NCI-H526 treated with DMSO at 0.1 percent for 48 hours (cell line): ENCODE measurements at regions not wholly inside any gene's neighbourhood (a gene's known extent, or its start where the extent isn't known, plus 50 kb on each side); places are given as distances from the start of the nearest gene placed in this dataset.
"Not testable (repeated sequence)": the region's sequence is repeated elsewhere in the genome, so short reads cannot be mapped to it uniquely, and the experiment has no call there.

ENCODE experiments used
- DNase-seq: peaks from one replicate; lab custom pipeline; 2025; lab: John Stamatoyannopoulos, UW

DNA sequence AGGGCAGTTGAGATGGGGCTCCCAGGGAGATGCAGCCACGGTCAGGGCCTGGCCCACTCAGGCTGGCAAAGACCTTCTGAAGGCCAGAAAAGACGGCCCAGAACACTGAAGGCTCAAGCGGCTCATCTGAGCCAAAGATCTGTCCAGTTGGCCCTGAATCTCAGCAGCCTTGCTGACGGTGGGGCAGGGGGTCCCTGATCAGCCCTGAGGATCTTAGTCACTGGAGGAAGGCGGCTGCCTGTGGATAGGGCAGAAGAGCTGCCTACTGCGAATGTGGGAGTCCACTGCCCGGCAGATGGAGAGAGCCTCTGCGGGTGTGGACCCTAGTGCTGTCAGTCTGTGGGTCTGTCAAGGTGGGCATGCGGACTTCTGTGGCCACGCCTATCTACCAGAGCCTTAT lies 1738.2 kb downstream of the TP53TG3F start:
- DNase-seq: no peak

DNA sequence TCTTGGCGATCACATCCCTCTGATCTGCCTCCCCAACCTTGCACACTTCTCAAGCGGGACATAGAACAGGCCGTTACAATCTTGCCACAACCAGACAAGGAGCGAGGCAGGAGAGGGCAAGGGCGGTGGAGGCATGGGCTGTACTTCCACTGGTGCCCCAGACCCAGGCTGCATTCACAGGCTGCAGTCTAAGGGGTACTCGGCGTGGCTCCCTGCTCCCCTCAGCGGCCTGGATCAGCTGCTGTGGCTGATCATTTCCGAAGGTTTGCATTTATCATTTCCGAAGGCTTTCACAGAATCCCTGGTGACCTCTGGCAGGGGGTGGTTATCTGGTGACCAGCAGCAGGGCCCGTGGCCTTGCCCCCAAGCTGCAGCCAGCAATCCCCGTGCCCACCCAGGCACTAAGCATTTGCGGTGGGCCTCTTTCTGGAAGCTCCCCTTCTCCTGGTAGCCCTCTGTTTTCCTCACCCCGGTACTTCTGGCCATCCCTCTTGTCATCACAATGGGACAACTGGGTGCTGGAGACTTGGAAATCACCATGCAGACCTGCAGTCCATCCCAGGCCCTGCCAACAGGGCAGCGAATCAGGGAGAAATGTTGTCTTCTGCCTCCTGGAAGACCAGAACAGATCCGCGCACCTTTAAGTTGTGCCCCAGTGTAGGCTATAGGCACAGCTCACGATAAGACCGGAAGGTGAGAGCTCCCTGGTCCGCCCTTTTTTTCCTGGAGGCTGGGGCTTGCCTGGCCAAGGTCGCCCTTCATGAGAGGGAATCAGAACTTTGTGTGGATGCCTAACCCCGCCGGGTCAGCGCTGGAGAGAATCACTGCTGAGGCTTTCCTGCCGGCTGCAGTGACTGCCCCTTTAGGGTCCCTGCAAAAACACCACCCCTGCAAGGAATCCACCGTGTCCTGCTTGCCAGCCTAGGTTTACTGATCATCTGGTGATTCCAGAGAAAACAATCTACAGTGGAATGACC lies 1739.1 kb downstream of the TP53TG3F start:
- no peak for DNase-seq

- no peak for DNase-seq
These were observed 1741.2 kb downstream of the TP53TG3F start for GRCh38 chr16:35200662-35201061.

GRCh38 chr16:35201151-35201550 lies 1741.7 kb downstream of the TP53TG3F start:
- no peak for DNase-seq

DNA sequence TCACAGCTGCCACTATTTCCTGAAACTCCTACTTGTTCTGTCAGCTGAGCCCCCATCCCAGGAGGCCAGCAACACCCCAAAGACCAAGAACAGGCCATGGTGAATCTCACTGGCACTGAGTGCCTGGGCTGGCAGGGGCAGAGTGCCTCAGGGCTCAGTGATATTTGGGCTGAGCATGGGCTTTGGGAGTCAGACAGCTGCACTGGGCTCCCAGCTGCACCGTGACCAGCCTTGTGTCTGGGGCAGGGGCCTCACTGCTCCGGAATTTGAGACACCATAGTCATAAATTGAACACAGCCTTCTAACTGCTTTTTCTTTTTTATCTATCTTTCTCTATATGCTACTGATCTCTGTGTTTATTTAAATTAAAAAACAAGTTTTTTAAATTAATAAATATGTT lies 1744.2 kb downstream of the TP53TG3F start:
- DNase-seq: no peak

DNA sequence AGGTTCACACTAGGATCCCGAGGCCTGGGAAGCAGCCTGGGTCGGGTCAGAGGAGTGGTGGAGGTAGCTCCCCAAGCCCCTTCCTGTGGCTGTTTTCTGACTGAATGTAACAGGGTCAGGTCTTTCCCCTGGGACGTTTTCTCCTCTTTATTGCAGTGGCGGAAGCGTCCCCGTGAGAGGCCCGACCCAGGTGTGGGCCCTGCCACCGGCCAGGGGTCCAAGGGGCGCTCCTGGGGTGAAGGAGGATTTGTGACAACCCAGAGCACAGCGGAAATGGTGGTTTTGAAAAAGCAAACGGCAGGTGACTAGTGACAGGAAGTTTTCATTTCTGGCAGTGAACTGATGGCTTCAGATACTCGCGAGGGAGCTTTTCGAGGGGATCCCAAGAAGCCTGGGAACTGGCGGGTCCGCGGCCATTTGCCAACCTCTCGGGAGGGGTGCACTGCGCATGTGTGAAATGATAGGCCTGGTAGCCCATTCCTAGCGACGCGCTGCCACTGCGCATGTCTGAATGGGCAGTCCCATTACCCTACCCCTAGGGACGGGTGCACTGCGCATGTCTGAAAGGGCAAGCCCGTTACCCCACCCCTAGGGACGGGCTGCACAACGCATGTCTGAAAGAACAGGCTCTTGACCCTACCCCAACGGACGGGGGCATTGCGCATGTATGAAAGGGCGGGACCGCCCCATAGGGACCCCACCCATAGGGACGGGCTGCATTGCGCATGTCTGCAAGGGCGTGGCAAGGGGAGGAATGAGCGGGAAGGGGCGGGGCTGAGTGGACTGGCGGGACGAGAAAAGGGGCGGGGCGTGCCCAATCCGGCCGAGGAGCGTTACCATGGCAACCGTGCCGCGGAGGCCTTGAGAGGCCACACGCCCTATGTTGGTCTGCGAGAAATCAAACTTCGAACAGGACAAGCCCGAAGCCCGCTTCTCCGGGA lies 1747.9 kb downstream of the TP53TG3F start:
- DNase-seq: no peak

DNA sequence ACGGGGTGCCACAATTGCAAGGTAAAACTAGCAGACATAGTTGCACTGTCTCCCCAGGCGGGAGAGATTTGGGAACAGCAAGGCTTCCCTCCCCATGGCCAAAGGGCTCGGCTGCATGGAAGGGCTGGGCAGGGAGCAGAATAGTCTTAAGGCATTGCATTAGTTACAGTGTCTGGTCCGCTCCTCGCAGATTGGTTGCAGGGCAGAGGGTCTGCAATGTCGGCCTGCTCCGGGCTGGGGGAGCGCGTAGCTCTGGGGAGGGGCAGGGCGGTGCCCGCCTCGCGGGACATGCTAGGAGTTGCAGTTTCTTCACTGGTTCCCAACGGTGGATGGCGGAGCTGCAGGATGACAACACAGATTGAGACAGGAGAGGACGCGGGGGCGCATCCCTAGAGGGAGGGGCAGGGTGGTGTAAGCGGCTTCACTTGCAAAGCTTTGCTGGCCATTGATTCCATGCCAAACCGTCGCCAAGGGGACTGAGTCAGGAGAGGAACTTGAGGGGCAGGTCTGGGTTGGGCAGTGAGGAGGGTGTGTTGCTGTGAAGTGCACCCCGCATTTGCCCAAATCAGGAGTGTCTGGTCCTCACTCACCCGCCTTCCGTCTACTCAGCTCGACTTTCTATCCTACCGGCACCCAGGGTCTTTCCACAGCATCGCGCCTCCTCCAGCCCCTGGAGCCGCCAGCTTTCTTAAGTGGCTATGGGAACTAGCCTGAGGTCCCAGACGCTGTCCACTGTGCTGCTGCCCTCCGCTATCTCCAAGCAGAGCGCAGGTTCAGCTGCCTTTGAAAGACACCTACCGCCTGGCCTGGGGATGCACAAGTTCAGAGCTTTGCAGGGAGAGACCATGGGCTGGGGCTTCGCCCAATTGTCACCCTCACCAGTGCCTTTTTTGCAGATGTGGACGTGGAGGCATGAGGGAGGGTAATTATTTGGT lies 1748.9 kb downstream of the TP53TG3F start:
- no peak for DNase-seq

GRCh38 chr16:35210681-35211433 lies 1751.4 kb downstream of the TP53TG3F start:
- DNase-seq: no peak

GRCh38 chr16:35214840-35215239 lies 1755.4 kb downstream of the TP53TG3F start:
- DNase-seq: no peak

DNA sequence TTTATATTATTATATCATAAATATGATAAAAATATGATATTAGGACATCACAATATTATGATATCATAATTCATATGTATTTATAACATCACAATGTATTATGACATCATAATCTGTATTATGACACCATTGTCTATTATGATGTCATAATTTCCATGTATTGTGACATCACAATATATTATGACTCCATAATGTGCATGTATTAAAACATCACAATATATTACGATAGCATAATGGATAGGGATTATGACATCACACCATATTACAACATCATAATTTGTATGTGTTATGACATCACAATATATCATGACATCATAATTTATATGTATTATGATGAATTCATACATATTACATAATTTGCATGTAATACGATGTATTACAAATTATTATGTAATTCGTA lies 1755.9 kb downstream of the TP53TG3F start:
- DNase-seq: no peak

- DNase-seq: not testable (repeated sequence)
These were observed 1756.8 kb downstream of the TP53TG3F start for GRCh38 chr16:35216261-35216660.

- DNase-seq: no peak
These were observed 1762.2 kb downstream of the TP53TG3F start for GRCh38 chr16:35221482-35222185.

GRCh38 chr16:35234679-35235078 lies 1775.3 kb downstream of the TP53TG3F start:
- no peak for DNase-seq

DNA sequence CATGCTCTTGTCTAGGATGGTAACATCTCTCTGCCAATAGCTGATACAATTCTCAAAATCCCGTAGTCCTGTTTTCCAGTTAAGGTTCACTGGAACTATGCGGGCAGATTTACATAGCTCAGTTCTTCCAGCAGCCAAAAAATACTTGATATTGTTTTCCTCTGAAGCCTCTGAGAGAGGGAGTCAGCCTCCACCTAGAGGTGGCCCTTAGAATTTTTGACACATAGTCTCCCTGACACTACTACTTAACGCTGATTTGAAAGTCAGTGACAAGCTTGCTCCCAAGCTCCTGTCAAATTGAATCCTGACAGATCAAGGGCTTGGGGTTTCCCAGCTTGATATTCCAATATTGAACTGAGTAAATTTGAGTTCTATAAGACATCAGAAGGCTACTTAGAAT lies 1780.1 kb downstream of the TP53TG3F start:
- DNase-seq: no peak

GRCh38 chr16:35249051-35249450 lies 1789.6 kb downstream of the TP53TG3F start:
- no peak for DNase-seq

DNA sequence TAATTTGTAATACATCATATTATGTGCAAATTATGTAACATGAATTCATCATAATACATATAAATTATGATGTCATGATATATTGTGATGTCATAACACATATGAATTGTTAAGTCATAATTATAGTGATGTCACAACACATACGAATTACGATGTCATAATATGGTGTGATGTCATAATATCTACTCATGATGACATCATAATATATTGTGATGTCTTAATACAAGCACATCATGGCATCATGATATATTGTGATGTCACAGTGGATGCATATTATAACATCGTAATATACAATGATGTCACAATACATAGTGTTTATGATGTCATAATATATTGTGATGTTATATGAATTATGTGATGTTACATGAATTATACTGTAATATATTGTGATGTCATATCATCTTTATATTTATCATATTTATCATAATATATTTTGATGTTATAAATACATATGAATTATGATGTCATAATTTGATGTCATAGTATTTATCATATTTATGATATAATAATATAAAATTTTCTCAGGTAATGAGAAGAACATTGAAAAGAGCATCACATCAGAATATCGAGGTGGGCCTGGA lies 1793.0 kb downstream of the TP53TG3F start:
- DNase-seq: no peak

- no peak for DNase-seq
These were observed 1795.9 kb downstream of the TP53TG3F start for GRCh38 chr16:35255186-35255803.

DNA sequence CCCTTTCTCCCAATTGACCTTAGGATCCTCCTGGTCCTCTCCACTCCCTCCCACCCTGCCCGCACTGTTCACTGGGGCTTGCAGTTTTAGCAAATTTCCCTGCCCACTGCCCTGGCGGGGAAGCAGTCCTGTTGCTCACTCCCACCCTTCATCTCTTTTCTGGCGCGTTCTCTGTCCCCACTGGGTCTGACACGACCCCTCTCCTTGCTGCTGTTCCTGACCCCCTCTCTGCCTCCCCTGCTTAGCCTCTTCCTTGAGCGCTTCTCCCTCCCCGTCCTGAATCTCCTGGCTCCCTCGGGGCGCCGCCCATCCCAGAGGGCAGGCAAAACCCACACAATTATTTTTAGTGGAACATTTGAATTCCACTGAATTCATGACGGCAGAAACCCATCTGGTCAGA lies 1796.4 kb downstream of the TP53TG3F start:
- no peak for DNase-seq

DNA sequence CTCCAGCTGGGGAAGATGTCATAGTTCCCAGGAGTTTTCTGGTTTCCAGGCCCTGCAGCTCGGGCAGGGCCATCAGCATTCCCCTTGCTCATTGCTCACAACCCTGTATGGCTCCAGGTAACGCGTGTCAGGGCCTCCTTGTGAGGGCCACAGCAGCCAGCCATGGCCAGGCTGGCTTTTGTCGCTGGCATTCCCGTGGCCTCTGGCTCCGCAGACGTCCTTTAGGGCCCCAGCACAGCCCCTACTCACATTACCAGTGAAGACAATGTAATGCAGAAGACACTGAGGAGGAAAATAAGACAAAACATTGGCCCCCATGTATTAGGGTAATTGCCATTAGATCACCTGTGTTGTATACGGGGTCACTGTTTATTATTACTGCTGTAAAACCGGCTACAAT lies 1799.0 kb downstream of the TP53TG3F start:
- no peak for DNase-seq
